Small intestine (tissue), 7 donors: ENCODE measurements at regions not wholly inside any gene's neighbourhood (a gene's known extent, or its start where the extent isn't known, plus 50 kb on each side); places are given as distances from the start of the nearest gene placed in this dataset.

Experiments
- DNase-seq, 2 donors: peaks; one replicate each; pipeline versions ENCODE4 v3.0.0 to v3.0.0-alpha.2; 2013
- FAIRE-seq: peaks from 2 replicates; lab custom pipeline; 2012; peaks lifted over from hg19 to GRCh38; lab: Jason Lieb, UNC
- H3K27ac ChIP-seq, 3 donors: one replicate each; pipeline ENCODE4 v1.5.1; 2013; ENCODE audit warnings: low read length in 2 of 3, mild to moderate bottlenecking in 2 of 3, control low read depth in 1 of 3, inconsistent platforms in 1 of 3, low read depth in 1 of 3, moderate library complexity in 1 of 3
- H3K27me3 ChIP-seq, 3 donors: one replicate each; pipeline ENCODE4 v1.6.1; 2013; ENCODE audit warnings: low read length in 3 of 3, inconsistent platforms in 1 of 3; ENCODE audit not compliant: control insufficient read depth in 3 of 3, insufficient read depth in 3 of 3
- H3K36me3 ChIP-seq, 3 donors: one replicate each; pipeline ENCODE4 v1.6.1; 2013; ENCODE audit warnings: low read length in 3 of 3, inconsistent platforms in 1 of 3, low read depth in 1 of 3, mild to moderate bottlenecking in 1 of 3, moderate library complexity in 1 of 3; ENCODE audit not compliant: control insufficient read depth in 3 of 3, insufficient read depth in 2 of 3
- H3K4me1 ChIP-seq, 3 donors: one replicate each; pipeline ENCODE4 v1.6.1; 2013; ENCODE audit warnings: low read length in 2 of 3, inconsistent platforms in 1 of 3, low read depth in 1 of 3, mild to moderate bottlenecking in 1 of 3, moderate library complexity in 1 of 3; ENCODE audit not compliant: control insufficient read depth in 3 of 3, insufficient read depth in 2 of 3
- H3K4me3 ChIP-seq, 3 donors: one replicate each; pipeline ENCODE4 v1.5.1; 2013; ENCODE audit warnings: low read length in 3 of 3, control low read depth in 1 of 3, inconsistent platforms in 1 of 3, low read depth in 1 of 3, mild to moderate bottlenecking in 1 of 3, moderate library complexity in 1 of 3
- H3K9me3 ChIP-seq, 2 donors: one replicate each; pipeline ENCODE4 v1.6.1; 2013; ENCODE audit warnings: low read depth in 1 of 2, low read length in 1 of 2; ENCODE audit not compliant: control insufficient read depth in 2 of 2, insufficient read depth in 1 of 2
- WGBS, 3 donors: extraction: QIAGEN DNeasy Blood & Tissue Kit; methylation state at CpG; one replicate each; pipeline ENCODE4 v1.1.7; 2013; 5-methylcytosine and 5-hydroxymethylcytosine counted together
- donor health status: healthy with polysubstance abuse.
- donor health status: control.
- donor health status: control.
- donor health status: Bipolar disorder and iron deficiency.
- donor health status: healthy.

- no peaks in the 10 kb centered on the region for H3K36me3 ChIP-seq
- no peaks in the 10 kb centered on the region for H3K9me3 ChIP-seq
- DNase-seq (no peak), FAIRE-seq (no peak)
- H3K27me3 ChIP-seq = no peaks in the 10 kb centered on the region
- H3K4me3 ChIP-seq = no peak overlapping the region
- no peak overlapping the region for H3K27ac ChIP-seq
- H3K4me1 ChIP-seq = no peaks in the 10 kb centered on the region
Observed at GRCh38 chr6:113529196-113529595, 327.9 kb upstream of the MARCKS start.

GRCh38 chr6:113529879-113530278 is 327.3 kb upstream of the MARCKS start:
- Histone ChIP-seq H3K27ac (no peak overlapping the region), H3K27me3 (no peaks in the 10 kb centered on the region), H3K36me3 (no peaks in the 10 kb centered on the region), H3K4me3 (no peak overlapping the region), H3K9me3 (no peaks in the 10 kb centered on the region), H3K4me1 (no peaks in the 10 kb centered on the region)
- FAIRE-seq = no peak
- 82 to 96% (median 93%) methylated on average over 1 of the region's 1 CpG for WGBS, 3 donors
- no peak for DNase-seq

GRCh38 chr6:113530769-113531168 is 326.4 kb upstream of the MARCKS start:
- no peak for FAIRE-seq
- 93 to 98% (median 97%) methylated on average over 4 of the region's 4 CpGs for WGBS, 3 donors
- DNase-seq = no peak

GRCh38 chr6:113539202-113539601 is 317.9 kb upstream of the MARCKS start:
- WGBS, 3 donors = 85 to 94% (median 86%) methylated on average over 2 of the region's 2 CpGs
- Histone ChIP-seq H3K4me3 (no peak overlapping the region), H3K27me3 (no peaks in the 10 kb centered on the region), H3K4me1 (no peaks in the 10 kb centered on the region), H3K36me3 (no peaks in the 10 kb centered on the region), H3K27ac (no peak overlapping the region), H3K9me3 (no peaks in the 10 kb centered on the region)
- no peak for DNase-seq
- no peak for FAIRE-seq

More at GRCh38 chr6:113530769-113531168, 326.4 kb upstream of the MARCKS start:
- Histone ChIP-seq H3K27ac (no peak overlapping the region), H3K27me3 (no peaks in the 10 kb centered on the region), H3K4me1 (no peaks in the 10 kb centered on the region), H3K9me3 (no peaks in the 10 kb centered on the region), H3K36me3 (no peaks in the 10 kb centered on the region), H3K4me3 (no peak overlapping the region)

- DNase-seq = no peak
- no peaks in the 10 kb centered on the region for H3K36me3 ChIP-seq
- no peaks in the 10 kb centered on the region for H3K4me1 ChIP-seq
- H3K27ac ChIP-seq = no peak overlapping the region
- no peaks in the 10 kb centered on the region for H3K9me3 ChIP-seq
- FAIRE-seq = no peak
- no peak overlapping the region for H3K4me3 ChIP-seq
- no peaks in the 10 kb centered on the region for H3K27me3 ChIP-seq
Observed at GRCh38 chr6:113539623-113540022, 317.5 kb upstream of the MARCKS start.

GRCh38 chr6:113540466-113540865 is 316.7 kb upstream of the MARCKS start:
- no peaks in the 10 kb centered on the region for H3K36me3 ChIP-seq
- FAIRE-seq (no peak), DNase-seq (no peak)
- no peaks in the 10 kb centered on the region for H3K9me3 ChIP-seq
- no peaks in the 10 kb centered on the region for H3K27me3 ChIP-seq
- no peak overlapping the region for H3K4me3 ChIP-seq
- no peaks in the 10 kb centered on the region for H3K4me1 ChIP-seq
- H3K27ac ChIP-seq = no peak overlapping the region

- H3K4me3 ChIP-seq = no peak overlapping the region
- FAIRE-seq = no peak
Observed at GRCh38 chr6:113551168-113551567, 306.0 kb upstream of the MARCKS start.

GRCh38 chr6:113556775-113557174 is 300.4 kb upstream of the MARCKS start:
- no peak for FAIRE-seq

More at GRCh38 chr6:113551168-113551567, 306.0 kb upstream of the MARCKS start:
- Histone ChIP-seq H3K27ac (no peak overlapping the region), H3K9me3 (no peaks in the 10 kb centered on the region), H3K36me3 (no peaks in the 10 kb centered on the region), H3K4me1 (no peaks in the 10 kb centered on the region), H3K27me3 (no peaks in the 10 kb centered on the region)
- DNase-seq = no peak
- WGBS, 3 donors = 94 to 97% (median 97%) methylated on average over 2 of the region's 2 CpGs

GRCh38 chr6:113558431-113558830 is 298.7 kb upstream of the MARCKS start:
- H3K27ac ChIP-seq = no peak overlapping the region
- no peaks in the 10 kb centered on the region for H3K36me3 ChIP-seq
- DNase-seq (no peak), FAIRE-seq (no peak)
- H3K27me3 ChIP-seq = no peaks in the 10 kb centered on the region
- H3K4me3 ChIP-seq = no peak overlapping the region
- H3K4me1 ChIP-seq = no peaks in the 10 kb centered on the region
- no peaks in the 10 kb centered on the region for H3K9me3 ChIP-seq

More at GRCh38 chr6:113556775-113557174, 300.4 kb upstream of the MARCKS start:
- H3K27ac ChIP-seq = no peak overlapping the region
- no peaks in the 10 kb centered on the region for H3K36me3 ChIP-seq
- H3K9me3 ChIP-seq = no peaks in the 10 kb centered on the region
- no peak for DNase-seq
- H3K4me1 ChIP-seq = no peaks in the 10 kb centered on the region
- H3K4me3 ChIP-seq = no peak overlapping the region
- no peaks in the 10 kb centered on the region for H3K27me3 ChIP-seq
